ENCODE measurements at regions not wholly inside any gene's neighbourhood (a gene's known extent, or its start where the extent isn't known, plus 50 kb on each side); places are given as distances from the start of the nearest gene placed in this dataset.

DNA sequence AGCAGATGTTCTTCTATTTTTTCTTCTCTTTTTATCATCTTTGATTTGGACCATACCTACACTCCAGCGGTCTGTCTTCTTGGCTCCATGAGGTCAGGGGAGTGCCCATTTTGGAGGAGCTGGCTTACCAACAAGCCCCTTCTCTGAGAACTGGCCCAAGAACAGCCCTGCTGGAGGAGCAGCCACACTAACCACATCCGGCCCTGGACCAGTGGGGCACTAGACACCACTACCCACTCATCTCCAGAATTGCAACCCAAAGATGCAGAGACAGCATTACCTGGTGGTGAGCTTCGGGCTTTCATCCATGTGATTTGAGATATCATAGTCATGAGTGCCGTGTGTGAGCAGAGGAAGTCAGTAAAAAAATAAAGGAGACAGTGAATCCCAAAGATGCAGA, 599.4 kb upstream of the CDH4 start:
- TF ChIP-seq, protein P1, sequence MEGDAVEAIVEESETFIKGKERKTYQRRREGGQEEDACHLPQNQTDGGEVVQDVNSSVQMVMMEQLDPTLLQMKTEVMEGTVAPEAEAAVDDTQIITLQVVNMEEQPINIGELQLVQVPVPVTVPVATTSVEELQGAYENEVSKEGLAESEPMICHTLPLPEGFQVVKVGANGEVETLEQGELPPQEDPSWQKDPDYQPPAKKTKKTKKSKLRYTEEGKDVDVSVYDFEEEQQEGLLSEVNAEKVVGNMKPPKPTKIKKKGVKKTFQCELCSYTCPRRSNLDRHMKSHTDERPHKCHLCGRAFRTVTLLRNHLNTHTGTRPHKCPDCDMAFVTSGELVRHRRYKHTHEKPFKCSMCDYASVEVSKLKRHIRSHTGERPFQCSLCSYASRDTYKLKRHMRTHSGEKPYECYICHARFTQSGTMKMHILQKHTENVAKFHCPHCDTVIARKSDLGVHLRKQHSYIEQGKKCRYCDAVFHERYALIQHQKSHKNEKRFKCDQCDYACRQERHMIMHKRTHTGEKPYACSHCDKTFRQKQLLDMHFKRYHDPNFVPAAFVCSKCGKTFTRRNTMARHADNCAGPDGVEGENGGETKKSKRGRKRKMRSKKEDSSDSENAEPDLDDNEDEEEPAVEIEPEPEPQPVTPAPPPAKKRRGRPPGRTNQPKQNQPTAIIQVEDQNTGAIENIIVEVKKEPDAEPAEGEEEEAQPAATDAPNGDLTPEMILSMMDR (IDR thresholded peaks at IDR 0.05) = no peak
- TF ChIP-seq POLR2A (IDR thresholded peaks at IDR 0.05) = no peak

All from uterus (tissue), 2 donors.